ENCODE measurements at regions not wholly inside any gene's neighbourhood (a gene's known extent, or its start where the extent isn't known, plus 50 kb on each side); places are given as distances from the start of the nearest gene placed in this dataset.
A peak's percentile ranks its signal among the peaks of the same experiment; 100 is the strongest.
"Not testable (repeated sequence)": the region's sequence is repeated elsewhere in the genome, so short reads cannot be mapped to it uniquely, and the experiment has no call there.

DNA sequence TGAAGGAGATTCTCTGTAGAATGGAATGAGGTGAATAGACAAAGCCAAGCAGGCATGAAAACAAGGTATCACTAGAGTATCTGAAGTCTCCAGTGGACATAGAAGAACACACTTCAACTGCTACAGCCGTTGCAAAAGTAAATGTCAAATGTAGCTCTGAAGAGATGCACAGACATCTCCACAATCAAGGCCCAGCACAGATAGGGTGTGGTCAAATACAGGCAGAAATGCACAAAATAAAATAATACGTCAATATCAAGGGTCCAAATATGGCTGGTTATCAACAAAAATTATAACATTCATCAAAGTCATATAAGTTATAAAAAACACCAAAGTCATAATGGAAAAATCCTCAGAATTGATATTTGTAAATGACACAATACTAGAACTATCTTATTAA is 1107.3 kb downstream of the TMEM121 start:
- TF ChIP-seq, protein P1, sequence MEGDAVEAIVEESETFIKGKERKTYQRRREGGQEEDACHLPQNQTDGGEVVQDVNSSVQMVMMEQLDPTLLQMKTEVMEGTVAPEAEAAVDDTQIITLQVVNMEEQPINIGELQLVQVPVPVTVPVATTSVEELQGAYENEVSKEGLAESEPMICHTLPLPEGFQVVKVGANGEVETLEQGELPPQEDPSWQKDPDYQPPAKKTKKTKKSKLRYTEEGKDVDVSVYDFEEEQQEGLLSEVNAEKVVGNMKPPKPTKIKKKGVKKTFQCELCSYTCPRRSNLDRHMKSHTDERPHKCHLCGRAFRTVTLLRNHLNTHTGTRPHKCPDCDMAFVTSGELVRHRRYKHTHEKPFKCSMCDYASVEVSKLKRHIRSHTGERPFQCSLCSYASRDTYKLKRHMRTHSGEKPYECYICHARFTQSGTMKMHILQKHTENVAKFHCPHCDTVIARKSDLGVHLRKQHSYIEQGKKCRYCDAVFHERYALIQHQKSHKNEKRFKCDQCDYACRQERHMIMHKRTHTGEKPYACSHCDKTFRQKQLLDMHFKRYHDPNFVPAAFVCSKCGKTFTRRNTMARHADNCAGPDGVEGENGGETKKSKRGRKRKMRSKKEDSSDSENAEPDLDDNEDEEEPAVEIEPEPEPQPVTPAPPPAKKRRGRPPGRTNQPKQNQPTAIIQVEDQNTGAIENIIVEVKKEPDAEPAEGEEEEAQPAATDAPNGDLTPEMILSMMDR (IDR thresholded peaks at IDR 0.05) = no peak
- TF ChIP-seq ZFX (IDR thresholded peaks at IDR 0.05; ENCODE audit: borderline replicate concordance) = no peak
- H3K27ac ChIP-seq = no peak overlapping the region

DNA sequence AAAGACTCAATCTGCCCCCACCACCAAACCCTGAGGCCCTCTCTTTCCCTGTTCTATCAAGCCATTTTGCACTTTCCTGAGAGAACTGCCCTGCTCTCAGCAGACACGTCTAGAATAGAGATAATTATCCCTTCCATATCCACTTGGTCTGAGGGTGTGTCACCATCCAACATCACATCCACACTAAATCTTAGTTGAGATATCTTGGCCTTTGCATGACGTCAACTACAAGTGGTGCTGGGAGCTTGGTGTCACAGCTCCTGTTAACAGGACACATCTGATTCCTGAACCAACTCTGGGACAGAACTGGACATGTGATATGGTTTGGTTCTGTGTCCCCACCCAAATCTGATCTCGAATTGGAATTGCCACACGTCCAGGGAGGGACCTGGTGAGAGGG is 1109.2 kb downstream of the TMEM121 start:
- TF ChIP-seq ZFX (IDR thresholded peaks at IDR 0.05; ENCODE audit: borderline replicate concordance) = no peak
- TF ChIP-seq, protein P1 (IDR thresholded peaks at IDR 0.05) = no peak
- H3K27ac ChIP-seq = no peak overlapping the region

DNA sequence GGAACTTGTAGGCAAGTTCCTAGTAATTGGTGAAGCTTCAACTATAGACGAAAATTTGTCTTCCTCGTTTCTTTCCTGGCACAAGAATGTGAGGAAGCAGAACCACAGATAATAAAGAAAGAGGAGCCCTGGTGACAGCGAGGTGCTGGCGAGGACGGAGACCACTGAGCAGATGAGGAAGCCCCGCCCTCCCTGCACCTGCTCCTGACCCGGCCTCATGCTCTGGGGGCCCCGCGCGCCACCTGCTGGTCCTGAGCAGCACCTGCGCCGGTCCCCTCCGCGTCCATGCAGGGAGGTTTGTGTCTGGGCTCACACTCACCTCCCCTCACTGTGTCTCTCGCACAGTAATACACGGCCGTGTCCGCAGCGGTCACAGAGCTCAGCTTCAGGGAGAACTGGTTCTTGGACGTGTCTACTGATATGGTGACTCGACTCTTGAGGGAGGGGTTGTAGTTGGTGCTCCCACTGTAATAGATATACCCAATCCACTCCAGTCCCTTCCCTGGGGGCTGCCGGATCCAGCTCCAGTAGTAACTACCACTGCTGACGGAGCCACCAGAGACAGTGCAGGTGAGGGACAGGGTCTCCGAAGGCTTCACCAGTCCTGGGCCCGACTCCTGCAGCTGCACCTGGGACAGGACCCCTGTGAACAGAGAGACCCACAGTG is 1112.5 kb downstream of the TMEM121 start:
- TF ChIP-seq, protein P1 (IDR thresholded peaks at IDR 0.05) = peak; percentile 80
- H3K27ac ChIP-seq = not testable (repeated sequence)

DNA sequence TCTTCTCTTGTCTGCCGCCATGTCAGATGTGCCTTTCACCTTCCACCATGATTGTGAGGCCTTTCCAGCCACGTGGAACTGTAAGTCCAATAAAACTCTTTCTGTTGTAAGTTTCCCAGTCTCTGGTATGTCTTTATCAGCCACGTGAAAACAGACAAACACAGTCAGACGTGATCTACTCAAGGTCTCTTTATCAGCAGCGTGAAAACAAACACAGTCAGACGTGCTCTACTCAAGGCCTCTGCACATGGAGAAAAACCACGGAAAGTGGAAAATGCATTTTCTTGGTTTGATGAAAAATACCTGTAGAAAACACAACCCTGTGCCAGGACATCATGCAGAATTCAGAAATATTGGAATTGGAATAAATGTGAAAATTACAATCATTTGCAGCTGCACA is 1115.7 kb downstream of the TMEM121 start:
- no peak for TF ChIP-seq ZFX (IDR thresholded peaks at IDR 0.05; ENCODE audit: borderline replicate concordance)
- no peak overlapping the region for H3K27ac ChIP-seq

DNA sequence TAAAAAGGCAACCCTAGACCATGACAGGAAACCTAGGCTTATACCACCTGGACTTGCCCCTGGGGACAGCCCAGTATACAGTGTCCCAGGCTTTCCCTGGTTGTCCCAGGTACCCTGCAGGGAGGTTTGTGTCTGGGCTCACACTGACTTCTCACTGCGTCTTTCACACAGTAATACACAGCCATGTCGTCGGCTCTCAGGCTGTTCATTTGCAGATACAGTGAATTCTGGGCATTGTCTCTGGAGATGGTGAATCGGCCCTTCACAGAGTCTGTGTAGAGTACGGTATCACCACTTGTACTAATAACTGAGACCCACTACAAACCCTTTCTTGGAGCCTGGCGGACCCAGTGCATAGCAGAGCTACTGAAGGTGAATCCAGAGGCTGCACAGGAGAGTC is 1116.6 kb downstream of the TMEM121 start:
- not testable (repeated sequence) for H3K27ac ChIP-seq

DNA sequence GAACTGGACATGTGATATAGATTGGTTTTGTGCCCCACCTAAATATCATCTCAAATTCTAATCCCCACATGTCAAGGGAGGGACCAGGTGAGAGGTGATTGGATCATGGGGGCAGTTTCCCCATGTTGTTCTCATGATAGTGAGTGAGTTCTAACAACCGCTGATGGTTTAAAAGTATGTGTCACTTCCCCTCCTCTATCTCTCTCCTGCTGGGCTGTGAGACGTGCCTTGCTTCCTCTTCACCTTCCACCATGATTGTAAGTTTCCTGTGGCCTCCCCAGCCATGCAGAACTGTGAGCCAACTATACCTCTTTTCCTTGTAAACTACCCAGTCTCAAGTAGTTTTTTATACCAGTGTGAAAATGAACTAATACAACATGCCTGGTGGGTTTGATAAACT is 1122.5 kb downstream of the TMEM121 start:
- H3K27ac ChIP-seq = not testable (repeated sequence)

DNA sequence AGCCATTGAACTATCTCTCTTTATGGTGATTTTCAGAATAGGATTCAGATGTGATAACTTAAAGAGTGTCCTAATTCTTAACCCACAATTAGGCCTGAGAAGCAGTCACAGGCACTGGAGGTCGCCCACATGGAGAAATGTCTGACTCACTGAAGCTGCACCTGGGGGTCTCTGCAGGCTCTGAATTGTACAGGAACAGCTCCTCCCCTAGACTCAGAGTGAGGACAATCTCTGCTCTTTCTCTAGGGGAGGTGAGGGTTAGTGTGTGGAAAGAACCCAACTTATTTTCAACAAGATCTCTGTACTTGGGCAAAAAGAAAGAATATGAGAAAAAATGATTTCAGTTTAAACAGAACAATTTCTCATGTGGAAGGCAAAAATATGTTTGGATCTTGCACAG is 1124.6 kb downstream of the TMEM121 start:
- H3K27ac ChIP-seq = no peak overlapping the region
- TF ChIP-seq, protein P1 (IDR thresholded peaks at IDR 0.05) = no peak
- TF ChIP-seq ZFX (IDR thresholded peaks at IDR 0.05; ENCODE audit: borderline replicate concordance) = no peak

DNA sequence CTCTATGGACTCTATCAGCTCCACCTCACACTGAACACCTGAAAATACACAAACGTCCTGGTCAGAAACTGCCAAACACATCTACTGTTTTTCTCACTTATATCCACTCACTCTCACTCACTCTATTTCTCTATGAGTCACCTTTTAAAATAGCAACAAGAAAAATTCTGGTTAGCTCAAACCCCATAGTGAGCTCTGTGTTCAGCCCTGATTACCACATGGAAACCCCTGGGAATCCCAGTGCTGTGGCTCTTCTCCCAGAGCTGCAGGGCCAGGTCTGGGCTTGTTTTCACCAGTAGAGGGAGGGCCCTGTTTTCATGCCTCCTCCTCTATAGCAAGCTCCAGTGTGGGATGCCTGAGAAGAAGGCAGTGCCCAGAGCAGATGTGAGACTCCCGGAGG is 1126.1 kb downstream of the TMEM121 start:
- no peak overlapping the region for H3K27ac ChIP-seq
- TF ChIP-seq ZFX (IDR thresholded peaks at IDR 0.05; ENCODE audit: borderline replicate concordance) = no peak
- TF ChIP-seq, protein P1 (IDR thresholded peaks at IDR 0.05) = no peak

DNA sequence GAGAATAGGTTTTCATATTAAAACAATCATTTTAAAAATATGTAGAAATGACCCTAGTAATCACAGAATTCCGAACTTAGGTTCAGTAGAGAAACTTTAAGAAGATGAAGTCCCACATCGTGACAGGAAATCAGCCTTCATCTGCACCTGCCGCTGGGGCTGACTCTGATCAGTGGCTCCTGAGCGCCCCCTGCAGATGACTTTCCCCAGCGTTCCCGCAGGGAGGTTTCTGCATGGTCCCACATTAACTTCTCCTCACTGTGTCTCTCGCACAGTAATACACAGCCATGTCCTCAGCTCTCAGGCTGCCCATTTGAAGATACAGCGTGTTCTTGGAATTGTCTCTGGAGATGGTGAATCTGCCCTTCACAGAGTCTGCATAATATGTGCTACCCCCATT is 1131.1 kb downstream of the TMEM121 start:
- H3K27ac ChIP-seq = no peak overlapping the region
- TF ChIP-seq ZFX (IDR thresholded peaks at IDR 0.05; ENCODE audit: borderline replicate concordance) = no peak
- TF ChIP-seq, protein P1 (IDR thresholded peaks at IDR 0.05) = peak; percentile 54

DNA sequence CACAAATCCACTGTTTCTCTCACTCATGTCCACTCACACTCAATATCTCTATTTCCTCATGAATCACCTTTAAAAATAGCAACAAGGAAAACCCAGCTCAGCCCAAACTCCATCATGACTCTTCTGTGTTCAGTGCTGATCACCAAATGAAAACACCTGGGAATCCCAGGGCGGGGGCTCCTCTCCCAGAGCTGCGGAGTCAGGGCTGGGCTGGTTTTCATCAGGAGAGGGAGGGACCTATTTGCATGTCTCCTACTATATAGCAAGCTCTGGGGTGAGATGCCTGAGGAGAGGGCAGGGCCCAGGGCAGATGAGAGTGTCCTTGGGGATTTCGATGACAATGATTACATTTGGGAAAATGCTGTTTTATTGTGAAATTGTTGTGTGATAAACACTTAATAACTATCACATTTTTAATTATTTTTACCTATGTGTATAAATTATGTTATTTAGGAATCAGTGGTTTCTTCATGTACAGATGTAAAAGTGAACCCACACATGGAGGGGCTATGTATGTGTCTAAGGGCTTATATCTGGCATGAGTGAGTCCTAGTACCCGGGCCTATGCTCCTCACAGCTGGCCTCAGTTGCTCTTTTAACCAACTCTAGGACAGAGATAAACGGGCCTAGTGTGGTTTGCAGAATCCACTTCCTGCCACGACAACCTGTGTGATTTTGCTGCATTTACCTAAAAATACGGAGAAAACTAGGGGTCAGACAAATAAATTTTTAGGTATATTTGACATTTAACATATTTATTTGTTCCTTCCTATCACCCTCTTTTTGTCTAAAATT is 1131.9 kb downstream of the TMEM121 start:
- H3K27ac ChIP-seq = not testable (repeated sequence)

Measured in 22Rv1 (cell line).